Testis (tissue), 2 donors: ENCODE measurements at regions not wholly inside any gene's neighbourhood (a gene's known extent, or its start where the extent isn't known, plus 50 kb on each side); places are given as distances from the start of the nearest gene placed in this dataset.

Source experiments
- DNase-seq: peaks from one replicate; pipeline ENCODE4 v3.0.0-alpha.2; 2019
- H3K27ac ChIP-seq, 2 donors: fragments of 200-600 bp; sonication (generic); one replicate each; pipeline ENCODE4 v1.5.1; 2019
- H3K27me3 ChIP-seq: fragments of 200-600 bp; sonication (generic); one replicate; pipeline ENCODE4 v1.5.1; 2019
- H3K36me3 ChIP-seq: fragments of 200-600 bp; sonication (generic); one replicate; pipeline ENCODE4 v1.5.1; 2017; ENCODE audit warnings: low read depth; ENCODE audit errors: missing control alignments
- H3K4me1 ChIP-seq: fragments of 200-600 bp; sonication (generic); one replicate; pipeline ENCODE4 v1.5.1; 2019
- H3K4me3 ChIP-seq, 2 donors: fragments of 200-600 bp; sonication (generic); one replicate each; pipeline ENCODE4 v1.5.1; 2017 to 2019
- H3K9me3 ChIP-seq: fragments of 200-600 bp; sonication (generic); one replicate; pipeline ENCODE4 v1.5.1; 2017
- POLR2A ChIP-seq: fragments of 450-650 bp; IDR thresholded peaks from one replicate; pipeline ENCODE4 v1.6.1; 2017; ENCODE audit warnings: antibody characterized with exemption, mild to moderate bottlenecking, moderate library complexity
- WGBS, 2 donors: methylation state at CpG; one replicate each; pipeline ENCODE4 v1.1.5; 2018; 5-methylcytosine and 5-hydroxymethylcytosine counted together
- intact Hi-C: fragments of 100-400 bp; cut with DNase I; formaldehyde crosslinking; loops from one replicate; pipeline ENCODE4 v1.15.1; 2023; ENCODE audit warnings: low total_unique reads
- TF ChIP-seq, protein P1 (sequence below), 3 experiments: fragments of 450-650 bp in 2 of 3; fragments of 200-600 bp in 1 of 3; sonication (generic) in 1 of 3; IDR thresholded peaks; one replicate each; pipeline ENCODE4 v1.5.1; 2016 to 2019; ENCODE audit warnings: antibody characterized with exemption in 3 of 3, mild to moderate bottlenecking in 2 of 3, moderate library complexity in 1 of 3

DNA sequence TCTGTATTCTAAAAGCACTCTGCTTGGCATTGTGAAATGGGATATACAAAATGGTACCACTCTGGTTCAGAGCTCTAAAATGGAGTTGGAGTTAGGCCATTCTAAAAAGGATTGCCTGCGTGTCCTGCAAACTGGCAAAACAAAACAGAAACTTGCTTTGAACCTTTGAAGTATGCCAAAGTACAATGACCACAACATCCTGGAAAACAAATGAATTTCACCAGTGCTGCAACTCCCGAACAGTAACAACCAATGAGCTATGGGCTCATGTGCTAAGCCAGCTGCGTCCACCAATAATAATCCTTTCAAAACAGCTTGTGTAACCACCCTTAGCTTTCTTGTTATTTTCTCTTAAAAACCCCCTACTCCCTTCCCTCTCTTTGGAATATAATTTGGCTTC, 88.4 kb upstream of the CXCL14 start:
- Histone ChIP-seq H3K9me3 (no peaks in the 10 kb centered on the region), H3K4me1 (no peaks in the 10 kb centered on the region), H3K27ac (no peak overlapping the region), H3K36me3 (no peaks in the 10 kb centered on the region), H3K27me3 (no peaks in the 10 kb centered on the region), H3K4me3 (no peak overlapping the region)
- 93 to 95% methylated on average over 3 of the region's 3 CpGs for WGBS, 2 donors
- no peak for TF ChIP-seq POLR2A
- TF ChIP-seq, protein P1, sequence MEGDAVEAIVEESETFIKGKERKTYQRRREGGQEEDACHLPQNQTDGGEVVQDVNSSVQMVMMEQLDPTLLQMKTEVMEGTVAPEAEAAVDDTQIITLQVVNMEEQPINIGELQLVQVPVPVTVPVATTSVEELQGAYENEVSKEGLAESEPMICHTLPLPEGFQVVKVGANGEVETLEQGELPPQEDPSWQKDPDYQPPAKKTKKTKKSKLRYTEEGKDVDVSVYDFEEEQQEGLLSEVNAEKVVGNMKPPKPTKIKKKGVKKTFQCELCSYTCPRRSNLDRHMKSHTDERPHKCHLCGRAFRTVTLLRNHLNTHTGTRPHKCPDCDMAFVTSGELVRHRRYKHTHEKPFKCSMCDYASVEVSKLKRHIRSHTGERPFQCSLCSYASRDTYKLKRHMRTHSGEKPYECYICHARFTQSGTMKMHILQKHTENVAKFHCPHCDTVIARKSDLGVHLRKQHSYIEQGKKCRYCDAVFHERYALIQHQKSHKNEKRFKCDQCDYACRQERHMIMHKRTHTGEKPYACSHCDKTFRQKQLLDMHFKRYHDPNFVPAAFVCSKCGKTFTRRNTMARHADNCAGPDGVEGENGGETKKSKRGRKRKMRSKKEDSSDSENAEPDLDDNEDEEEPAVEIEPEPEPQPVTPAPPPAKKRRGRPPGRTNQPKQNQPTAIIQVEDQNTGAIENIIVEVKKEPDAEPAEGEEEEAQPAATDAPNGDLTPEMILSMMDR (IDR thresholded peaks at IDR 0.05) = no peak
- DNase-seq = no peak
- intact Hi-C loops = no loop called here

DNA sequence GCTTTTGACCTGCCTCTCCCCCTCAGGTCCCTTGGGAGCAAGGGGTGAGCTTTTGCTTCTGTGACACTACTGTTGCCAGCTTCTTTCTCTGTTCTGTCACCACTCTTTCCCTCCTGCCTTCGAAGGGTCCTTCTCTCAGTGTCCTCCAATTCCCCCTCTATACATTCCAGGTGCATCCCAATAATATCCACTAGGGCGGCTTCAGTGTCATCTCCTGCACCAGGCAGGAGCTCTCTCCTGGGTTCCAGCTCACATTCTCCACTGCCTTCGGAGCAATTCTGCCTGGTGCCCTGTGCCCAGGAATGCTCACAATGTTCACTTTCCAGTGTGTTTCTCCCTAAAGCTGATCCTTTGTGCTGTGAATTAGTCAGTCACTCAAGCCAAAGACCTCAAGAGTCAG, 83.9 kb upstream of the CXCL14 start:
- H3K4me1 ChIP-seq = no peaks in the 10 kb centered on the region
- DNase-seq = no peak
- no peak overlapping the region for H3K27ac ChIP-seq
- H3K9me3 ChIP-seq = no peaks in the 10 kb centered on the region
- no peak overlapping the region for H3K4me3 ChIP-seq
- TF ChIP-seq, protein P1 (IDR thresholded peaks at IDR 0.05) = no peak
- TF ChIP-seq POLR2A = no peak
- WGBS, 2 donors = 79 to 90% methylated on average over 3 of the region's 3 CpGs
- intact Hi-C loops = no loop called here
- H3K27me3 ChIP-seq = no peaks in the 10 kb centered on the region
- no peaks in the 10 kb centered on the region for H3K36me3 ChIP-seq

DNA sequence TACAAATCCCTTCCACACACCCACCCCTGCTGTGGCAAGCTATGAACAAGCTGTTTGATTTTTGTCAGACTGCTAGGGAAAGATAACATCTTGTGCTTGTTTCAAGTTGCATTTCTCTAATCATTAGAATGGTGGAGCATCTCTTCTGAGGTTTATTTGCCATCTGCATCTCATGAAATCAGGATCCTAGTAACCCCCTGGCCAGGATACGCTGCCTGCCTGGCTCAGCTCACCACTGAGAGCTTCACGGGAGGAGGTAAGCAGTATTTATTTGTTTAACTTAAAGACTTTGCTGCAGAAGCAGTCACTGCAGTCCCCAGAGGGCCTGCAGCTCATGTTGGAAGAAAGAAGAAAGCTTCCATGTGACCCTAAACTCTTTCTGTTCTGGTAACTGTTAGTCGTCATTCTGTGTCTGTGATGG, 83.3 kb upstream of the CXCL14 start:
- TF ChIP-seq POLR2A = no peak
- TF ChIP-seq, protein P1 (IDR thresholded peaks at IDR 0.05) = no peak
- H3K27me3 ChIP-seq = no peaks in the 10 kb centered on the region
- DNase-seq = no peak
- 57 to 76% methylated on average over 3 of the region's 3 CpGs for WGBS, 2 donors
- H3K27ac ChIP-seq = no peak overlapping the region
- H3K4me1 ChIP-seq = no peaks in the 10 kb centered on the region
- intact Hi-C loops = no loop called here
- no peaks in the 10 kb centered on the region for H3K9me3 ChIP-seq
- no peak overlapping the region for H3K4me3 ChIP-seq
- no peaks in the 10 kb centered on the region for H3K36me3 ChIP-seq

DNA sequence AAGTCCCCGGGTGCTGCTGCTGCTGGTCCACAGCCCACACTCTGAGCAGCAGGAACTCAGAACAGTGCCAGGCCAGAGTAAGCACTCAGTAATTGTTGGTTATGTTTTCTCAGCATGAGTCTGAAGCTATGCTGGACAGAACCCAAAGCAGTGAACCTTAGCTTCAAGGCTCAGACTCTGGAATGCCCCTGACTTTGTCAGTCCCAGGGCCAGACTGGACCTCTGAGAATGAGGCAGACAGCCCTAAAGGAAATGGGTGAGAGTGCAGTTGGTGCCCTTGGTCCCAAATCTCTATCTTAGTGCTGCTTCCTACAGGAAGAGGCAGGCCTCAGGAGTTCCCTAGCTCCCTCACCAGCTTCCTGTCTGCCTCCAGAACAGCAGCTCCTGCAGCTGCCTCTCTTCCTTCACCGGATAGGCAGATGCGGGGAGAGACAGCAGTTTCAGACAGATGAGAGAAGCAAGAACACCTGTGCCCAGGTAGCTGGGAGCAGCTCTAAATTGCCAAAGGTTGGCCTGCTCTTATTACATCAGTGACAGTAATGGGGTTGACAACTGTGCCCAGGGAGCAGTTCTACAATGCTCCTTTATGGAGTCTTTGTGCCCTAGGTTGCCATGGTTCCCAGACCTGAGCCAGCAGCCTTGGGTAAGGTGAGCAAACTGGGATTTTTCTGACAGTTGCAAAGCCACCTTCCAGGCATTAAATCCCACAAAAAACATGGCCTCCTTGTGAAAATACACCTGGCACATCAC, 82.2 kb upstream of the CXCL14 start:
- H3K4me1 ChIP-seq = no peaks in the 10 kb centered on the region
- WGBS, 2 donors = 45 to 66% methylated on average over 2 to 3 of the region's 3 CpGs
- TF ChIP-seq POLR2A = no peak
- TF ChIP-seq, protein P1 (IDR thresholded peaks at IDR 0.05) = no peak
- H3K27ac ChIP-seq = no peak overlapping the region
- H3K27me3 ChIP-seq = no peaks in the 10 kb centered on the region
- H3K9me3 ChIP-seq = no peaks in the 10 kb centered on the region
- intact Hi-C loops = no loop called here
- no peak for DNase-seq
- H3K4me3 ChIP-seq = no peak overlapping the region
- H3K36me3 ChIP-seq = no peaks in the 10 kb centered on the region
